ENCODE measurements at regions not wholly inside any gene's neighbourhood (a gene's known extent, or its start where the extent isn't known, plus 50 kb on each side); places are given as distances from the start of the nearest gene placed in this dataset.
"Not testable (repeated sequence)": the region's sequence is repeated elsewhere in the genome, so short reads cannot be mapped to it uniquely, and the experiment has no call there.

DNA sequence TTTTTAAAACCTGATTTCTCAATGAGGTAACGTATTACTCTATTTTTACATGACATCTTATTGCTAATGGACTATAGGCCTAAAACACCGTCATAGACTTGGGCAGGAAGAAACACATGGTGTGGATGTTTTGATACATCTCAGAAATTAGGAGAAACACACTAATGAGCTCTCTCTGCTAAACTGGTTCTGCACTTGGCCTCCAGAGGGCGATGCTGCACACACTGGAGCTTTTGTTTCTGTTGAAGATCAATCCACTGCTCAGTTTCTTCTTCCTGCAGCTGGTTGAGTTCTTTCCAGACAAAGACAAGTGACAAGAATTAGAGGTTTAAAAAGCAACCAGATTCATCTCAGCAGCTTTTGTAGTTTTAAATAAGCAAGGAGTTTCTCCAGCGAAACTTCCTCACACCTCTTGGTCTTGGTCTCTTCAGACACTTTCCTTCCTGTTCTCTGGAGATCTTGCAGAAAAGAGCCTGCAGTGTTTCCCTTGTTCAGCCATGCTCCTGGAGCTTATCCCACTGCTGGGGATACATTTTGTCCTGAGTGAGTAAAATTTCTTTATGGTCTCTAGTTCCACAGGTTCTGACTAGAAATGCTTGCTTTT is 178.5 kb upstream of the OR4E1 start:
- Histone ChIP-seq H3K9me3 (replicated peaks; ENCODE audit: control insufficient read depth, insufficient read depth, low read length) (no peaks in the 10 kb centered on the region), H3K27ac (ENCODE audit: control insufficient read depth, insufficient read depth) (no peak overlapping the region), H3K79me2 (ENCODE audit: control insufficient read depth, insufficient read depth, low read length) (no peaks in the 10 kb centered on the region), H2AFZ (ENCODE audit: control insufficient read depth, low read depth, low read length) (peak overlapping the region; percentile 10; the same call in 1 of the 2 replicates), H3K4me3 (no peak overlapping the region), H3K4me1 (ENCODE audit: control insufficient read depth, insufficient read depth, low read length) (no peaks in the 10 kb centered on the region), H3K9ac (ENCODE audit: control insufficient read depth, insufficient read depth, low read length) (no peak overlapping the region), H3K27me3 (replicated peaks in 1 of 2; ENCODE audit: control insufficient read depth in 2 of 2, insufficient read depth in 2 of 2, low read length in 1 of 2) (no peaks in the 10 kb centered on the region), H4K20me1 (ENCODE audit: control insufficient read depth, insufficient read depth) (no peaks in the 10 kb centered on the region), H3K36me3 (ENCODE audit: control insufficient read depth in 2 of 2, insufficient read depth in 2 of 2, low read length in 1 of 2) (no peaks in the 10 kb centered on the region), H3K4me2 (ENCODE audit: control insufficient read depth, insufficient read depth) (no peak overlapping the region)
- FAIRE-seq (peak; percentile 82), ATAC-seq (peak; percentile 74), DNase-seq (ENCODE audit: low read depth, low spot score) (no peak)
- intact Hi-C loops (cut with micrococcal nuclease; ENCODE audit: unreplicated experiment), result no loop called here
- ChIA-PET RAD21 (ENCODE audit: unreplicated experiment) (no interaction called here), POLR2A (no interaction called here), SMC1A (ENCODE audit: uncharacterized antibody, unreplicated experiment) (no interaction called here), CTCF (interaction anchor here (0.6 to 2.1 kb wide), 19 partner anchors 9 to 867 kb away, joined by 3 to 27 read pairs (median 3); no protein-coding TSS in a partner anchor)
- WGBS (ENCODE audit: insufficient coverage, insufficient replicate concordance, low lambda C conversion rate, missing lambda C conversion rate), result 0% methylated on average over 4 of the region's 4 CpGs
- in situ Hi-C loops (cut with MboI), result no loop called here
- BruUV-seq (replicated peaks), result no TSS peak
- TF ChIP-seq, protein P1, sequence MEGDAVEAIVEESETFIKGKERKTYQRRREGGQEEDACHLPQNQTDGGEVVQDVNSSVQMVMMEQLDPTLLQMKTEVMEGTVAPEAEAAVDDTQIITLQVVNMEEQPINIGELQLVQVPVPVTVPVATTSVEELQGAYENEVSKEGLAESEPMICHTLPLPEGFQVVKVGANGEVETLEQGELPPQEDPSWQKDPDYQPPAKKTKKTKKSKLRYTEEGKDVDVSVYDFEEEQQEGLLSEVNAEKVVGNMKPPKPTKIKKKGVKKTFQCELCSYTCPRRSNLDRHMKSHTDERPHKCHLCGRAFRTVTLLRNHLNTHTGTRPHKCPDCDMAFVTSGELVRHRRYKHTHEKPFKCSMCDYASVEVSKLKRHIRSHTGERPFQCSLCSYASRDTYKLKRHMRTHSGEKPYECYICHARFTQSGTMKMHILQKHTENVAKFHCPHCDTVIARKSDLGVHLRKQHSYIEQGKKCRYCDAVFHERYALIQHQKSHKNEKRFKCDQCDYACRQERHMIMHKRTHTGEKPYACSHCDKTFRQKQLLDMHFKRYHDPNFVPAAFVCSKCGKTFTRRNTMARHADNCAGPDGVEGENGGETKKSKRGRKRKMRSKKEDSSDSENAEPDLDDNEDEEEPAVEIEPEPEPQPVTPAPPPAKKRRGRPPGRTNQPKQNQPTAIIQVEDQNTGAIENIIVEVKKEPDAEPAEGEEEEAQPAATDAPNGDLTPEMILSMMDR (IDR thresholded peaks at IDR 0.05 in 2 of 3, conservative IDR thresholded peaks at IDR 0.05 in 1 of 3; ENCODE audit: control insufficient read depth in 2 of 3, extremely low read depth in 1 of 3, insufficient read depth in 1 of 3, low read depth in 3 of 3, low read length in 3 of 3), result peak; percentile 56 to 83 (median 80)
- TF ChIP-seq, protein P2, sequence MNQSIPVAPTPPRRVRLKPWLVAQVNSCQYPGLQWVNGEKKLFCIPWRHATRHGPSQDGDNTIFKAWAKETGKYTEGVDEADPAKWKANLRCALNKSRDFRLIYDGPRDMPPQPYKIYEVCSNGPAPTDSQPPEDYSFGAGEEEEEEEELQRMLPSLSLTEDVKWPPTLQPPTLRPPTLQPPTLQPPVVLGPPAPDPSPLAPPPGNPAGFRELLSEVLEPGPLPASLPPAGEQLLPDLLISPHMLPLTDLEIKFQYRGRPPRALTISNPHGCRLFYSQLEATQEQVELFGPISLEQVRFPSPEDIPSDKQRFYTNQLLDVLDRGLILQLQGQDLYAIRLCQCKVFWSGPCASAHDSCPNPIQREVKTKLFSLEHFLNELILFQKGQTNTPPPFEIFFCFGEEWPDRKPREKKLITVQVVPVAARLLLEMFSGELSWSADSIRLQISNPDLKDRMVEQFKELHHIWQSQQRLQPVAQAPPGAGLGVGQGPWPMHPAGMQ (IDR thresholded peaks at IDR 0.05; ENCODE audit: borderline replicate concordance), result no peak
- TF ChIP-seq NRF1 (conservative IDR thresholded peaks at IDR 0.05; ENCODE audit: low read depth, low read length), result no peak

DNA sequence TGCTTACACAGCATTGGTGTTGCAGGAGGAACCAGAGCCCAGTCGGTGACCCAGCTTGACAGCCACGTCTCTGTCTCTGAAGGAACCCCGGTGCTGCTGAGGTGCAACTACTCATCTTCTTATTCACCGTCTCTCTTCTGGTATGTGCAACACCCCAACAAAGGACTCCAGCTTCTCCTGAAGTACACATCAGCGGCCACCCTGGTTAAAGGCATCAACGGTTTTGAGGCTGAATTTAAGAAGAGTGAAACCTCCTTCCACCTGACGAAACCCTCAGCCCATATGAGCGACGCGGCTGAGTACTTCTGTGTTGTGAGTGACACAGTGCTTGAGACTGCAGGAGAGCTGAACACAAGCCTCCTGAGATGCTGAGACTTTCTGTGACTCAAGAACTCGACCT is 173.3 kb upstream of the OR4E1 start:
- H3K27me3 ChIP-seq (replicated peaks in 1 of 2; ENCODE audit: control insufficient read depth in 2 of 2, insufficient read depth in 2 of 2, low read length in 1 of 2); H3K27ac ChIP-seq (ENCODE audit: control insufficient read depth, insufficient read depth); BruUV-seq (replicated peaks); ATAC-seq; DNase-seq (ENCODE audit: low read depth, low spot score); H3K4me2 ChIP-seq (ENCODE audit: control insufficient read depth, insufficient read depth); H3K79me2 ChIP-seq (ENCODE audit: control insufficient read depth, insufficient read depth, low read length); POLR2A ChIA-PET; H3K9me3 ChIP-seq (replicated peaks; ENCODE audit: control insufficient read depth, insufficient read depth, low read length); FAIRE-seq; H2AFZ ChIP-seq (ENCODE audit: control insufficient read depth, low read depth, low read length); H3K9ac ChIP-seq (ENCODE audit: control insufficient read depth, insufficient read depth, low read length); H3K4me3 ChIP-seq; RAD21 ChIA-PET (ENCODE audit: unreplicated experiment); H4K20me1 ChIP-seq (ENCODE audit: control insufficient read depth, insufficient read depth); H3K4me1 ChIP-seq (ENCODE audit: control insufficient read depth, insufficient read depth, low read length); in situ Hi-C loops (cut with MboI); H3K36me3 ChIP-seq (ENCODE audit: control insufficient read depth in 2 of 2, insufficient read depth in 2 of 2, low read length in 1 of 2); intact Hi-C loops (cut with micrococcal nuclease; ENCODE audit: unreplicated experiment): not testable (repeated sequence)
- CTCF ChIA-PET, result interaction anchor here (0.9 to 6.6 kb wide), 5 partner anchors 13 to 266 kb away, joined by 3 to 49 read pairs (median 3); no protein-coding TSS in a partner anchor
- SMC1A ChIA-PET (ENCODE audit: uncharacterized antibody, unreplicated experiment), result interaction anchor here (1.9 kb wide), 1 partner anchor 10 kb away, joined by 4 read pairs; no protein-coding TSS in a partner anchor
- 24% methylated on average over 11 of the region's 11 CpGs for WGBS (ENCODE audit: insufficient coverage, insufficient replicate concordance, low lambda C conversion rate, missing lambda C conversion rate)
